ENCODE measurements at regions not wholly inside any gene's neighbourhood (a gene's known extent, or its start where the extent isn't known, plus 50 kb on each side); places are given as distances from the start of the nearest gene placed in this dataset.

GRCh38 chr4:79652738-79653137 lies 244.7 kb upstream of the GK2 start:
- peak overlapping the region; percentile 69 to 82 (median 73) for H3K27ac ChIP-seq
- H3K4me3 ChIP-seq = no peak overlapping the region
- TF ChIP-seq CTCF (IDR thresholded peaks at IDR 0.05) = no peak
- peak; percentile 64 for TF ChIP-seq POLR2AphosphoS5 (IDR thresholded peaks at IDR 0.05)
- TF ChIP-seq POLR2A (IDR thresholded peaks at IDR 0.05) = no peak
- TF ChIP-seq EP300 (IDR thresholded peaks at IDR 0.05) = no peak
- H3K27me3 ChIP-seq = no peaks in the 10 kb centered on the region
- H3K9me3 ChIP-seq = peaks cover 0 to 9% (median 0%) of the 10 kb centered on the region in 3 donors
- ATAC-seq = peak; percentile 55
- peaks cover 0 to 40% (median 9%) of the 10 kb centered on the region in 3 donors for H3K4me1 ChIP-seq
- no peaks in the 10 kb centered on the region for H3K36me3 ChIP-seq

GRCh38 chr4:79652232-79652631 lies 244.2 kb upstream of the GK2 start:
- peaks cover 0 to 40% (median 9%) of the 10 kb centered on the region in 3 donors for H3K4me1 ChIP-seq
- peak; percentile 75 for ATAC-seq
- no peaks in the 10 kb centered on the region for H3K27me3 ChIP-seq
- H3K9me3 ChIP-seq = peaks cover 0 to 4% (median 0%) of the 10 kb centered on the region in 3 donors
- H3K4me3 ChIP-seq = no peak overlapping the region
- TF ChIP-seq POLR2AphosphoS5 (IDR thresholded peaks at IDR 0.05) = peak; percentile 79
- TF ChIP-seq POLR2A (IDR thresholded peaks at IDR 0.05) = no peak
- 5 to 11% methylated on average over 4 of the region's 4 CpGs for WGBS, 2 donors (ENCODE audit: low coverage in 1 of 2)
- no peaks in the 10 kb centered on the region for H3K36me3 ChIP-seq
- peak overlapping the region; percentile 69 to 82 (median 76) for H3K27ac ChIP-seq

- Histone ChIP-seq H3K4me3 (no peak overlapping the region), H3K4me1 (peaks cover 0 to 40% (median 9%) of the 10 kb centered on the region in 3 donors), H3K36me3 (no peaks in the 10 kb centered on the region), H3K27me3 (no peaks in the 10 kb centered on the region), H3K27ac (peak overlapping the region; percentile 76 to 82 (median 77)), H3K9me3 (no peaks in the 10 kb centered on the region)
- no peak for TF ChIP-seq POLR2A (IDR thresholded peaks at IDR 0.05)
- no peak for TF ChIP-seq CTCF (IDR thresholded peaks at IDR 0.05)
- TF ChIP-seq POLR2AphosphoS5 (IDR thresholded peaks at IDR 0.05) = peak; percentile 47
- TF ChIP-seq EP300 (IDR thresholded peaks at IDR 0.05) = no peak
- no peak for ATAC-seq
Measured at GRCh38 chr4:79651456-79651855, 243.4 kb upstream of the GK2 start.

GRCh38 chr4:79650794-79651431 lies 242.9 kb upstream of the GK2 start:
- Histone ChIP-seq H3K36me3 (no peaks in the 10 kb centered on the region), H3K4me3 (no peak overlapping the region), H3K27me3 (no peaks in the 10 kb centered on the region), H3K9me3 (no peaks in the 10 kb centered on the region), H3K27ac (peak overlapping the region; percentile 76 to 82 (median 77)), H3K4me1 (peaks cover 0 to 40% (median 9%) of the 10 kb centered on the region in 3 donors)
- WGBS, 2 donors (ENCODE audit: low coverage in 1 of 2) = 9 to 23% methylated on average over 3 of the region's 3 CpGs
- peak; percentile 40 for ATAC-seq
- TF ChIP-seq POLR2A (IDR thresholded peaks at IDR 0.05) (no peak), POLR2AphosphoS5 (IDR thresholded peaks at IDR 0.05) (peak; percentile 80)

GRCh38 chr4:79650217-79650616 lies 242.2 kb upstream of the GK2 start:
- ATAC-seq = no peak
- 86 to 100% methylated on average over 2 of the region's 2 CpGs for WGBS, 2 donors (ENCODE audit: low coverage in 1 of 2)
- Histone ChIP-seq H3K9me3 (no peaks in the 10 kb centered on the region), H3K27me3 (no peaks in the 10 kb centered on the region), H3K4me1 (peaks cover 0 to 40% (median 9%) of the 10 kb centered on the region in 3 donors), H3K27ac (peak overlapping the region in 3 of 4 donors; percentile 76 to 82 (median 77)), H3K36me3 (no peaks in the 10 kb centered on the region), H3K4me3 (no peak overlapping the region)
- TF ChIP-seq POLR2A (IDR thresholded peaks at IDR 0.05) = no peak
- TF ChIP-seq CTCF (IDR thresholded peaks at IDR 0.05) = no peak

GRCh38 chr4:79645942-79646341 lies 237.9 kb upstream of the GK2 start:
- Histone ChIP-seq H3K36me3 (no peaks in the 10 kb centered on the region), H3K27ac (no peak overlapping the region), H3K27me3 (no peaks in the 10 kb centered on the region), H3K4me1 (peaks cover 0 to 5% (median 2%) of the 10 kb centered on the region in 3 donors), H3K4me3 (no peak overlapping the region), H3K9me3 (no peaks in the 10 kb centered on the region)
- TF ChIP-seq EP300 (IDR thresholded peaks at IDR 0.05) = no peak
- WGBS, 2 donors (ENCODE audit: low coverage in 1 of 2) = 65 to 96% methylated on average over 2 of the region's 2 CpGs
- ATAC-seq = no peak

Data from gastroesophageal sphincter (tissue), 4 donors.